NCI-H1694 treated with DMSO at 0.1 percent for 48 hours (cell line): ENCODE measurements at regions not wholly inside any gene's neighbourhood (a gene's known extent, or its start where the extent isn't known, plus 50 kb on each side); places are given as distances from the start of the nearest gene placed in this dataset.

Experiments used
- DNase-seq: peaks from one replicate; lab custom pipeline; 2025; lab: John Stamatoyannopoulos, UW

DNA sequence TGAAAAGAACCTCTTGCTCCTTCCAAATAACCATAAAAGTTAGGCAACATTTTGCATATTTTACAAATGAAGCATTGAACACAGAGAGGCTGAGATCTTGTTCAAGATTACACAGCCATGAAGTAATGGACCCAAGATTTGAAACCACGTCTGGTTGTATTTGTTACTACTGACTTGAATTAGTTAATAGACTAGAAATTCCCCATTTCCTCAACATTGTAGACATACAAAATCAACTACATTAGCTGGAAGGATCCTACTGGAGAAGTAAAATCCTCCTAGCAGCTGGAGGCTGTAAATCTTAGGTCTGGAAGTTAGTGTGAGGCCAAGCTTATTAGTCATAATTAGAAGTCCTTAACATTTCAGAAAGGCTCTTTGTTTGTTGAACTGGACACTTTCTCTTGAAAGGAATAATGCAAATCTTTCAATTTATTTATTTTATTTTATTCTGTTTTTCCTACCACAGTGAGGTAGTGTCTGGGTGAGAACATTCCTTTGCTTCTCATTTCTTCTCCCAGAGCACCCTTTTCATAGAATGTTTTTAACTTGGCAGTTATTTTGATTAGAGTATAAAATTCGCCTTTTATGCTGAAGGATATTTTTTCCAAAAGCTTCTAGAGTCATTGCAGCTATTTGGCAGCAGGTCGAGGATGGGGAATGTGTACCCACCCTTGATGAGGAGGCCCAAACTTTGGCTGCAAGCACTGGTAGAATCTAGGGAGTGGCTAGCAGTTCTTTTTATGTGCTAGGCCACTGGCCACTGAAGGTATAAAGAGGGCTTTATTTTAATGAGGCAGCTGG, 62.0 kb upstream of the CLNK start:
- DNase-seq, result no peak

- no peak for DNase-seq
Observed at GRCh38 chr4:10743357-10743756, 58.8 kb upstream of the CLNK start.

DNA sequence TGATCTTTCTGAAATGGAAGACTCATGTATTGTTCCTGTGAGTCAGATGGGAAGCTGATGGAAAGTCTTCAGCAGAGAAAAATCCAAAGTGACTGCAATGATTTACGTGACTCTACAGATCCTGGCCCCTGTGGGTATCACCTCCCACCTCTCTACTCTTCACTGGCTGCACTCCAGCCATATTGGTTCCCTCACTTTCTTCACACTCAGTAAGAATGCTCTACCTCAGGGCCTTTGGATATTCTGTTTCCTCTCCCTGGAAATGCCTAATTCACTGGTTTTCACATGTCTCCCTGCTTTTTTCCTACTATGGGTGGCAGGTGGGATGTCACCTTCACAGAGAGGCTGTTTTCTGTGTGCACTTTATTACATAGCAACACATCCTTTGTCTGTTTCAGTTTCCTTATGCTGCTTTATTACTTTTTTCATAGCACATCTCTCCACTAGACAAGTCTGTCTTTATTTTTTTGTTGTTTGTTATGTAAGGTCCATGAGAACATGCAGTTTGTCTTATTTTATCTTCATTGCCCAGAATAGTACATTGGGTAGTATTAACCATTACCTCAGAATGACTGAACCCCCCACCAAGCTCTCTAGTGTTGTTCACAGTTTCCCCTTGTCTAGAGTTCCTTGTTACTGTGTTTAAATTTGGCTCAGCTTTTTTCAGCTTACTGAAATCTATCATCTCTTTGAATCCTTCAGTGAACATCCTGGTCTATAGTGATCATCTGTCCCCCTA, 57.6 kb upstream of the CLNK start:
- no peak for DNase-seq

DNA sequence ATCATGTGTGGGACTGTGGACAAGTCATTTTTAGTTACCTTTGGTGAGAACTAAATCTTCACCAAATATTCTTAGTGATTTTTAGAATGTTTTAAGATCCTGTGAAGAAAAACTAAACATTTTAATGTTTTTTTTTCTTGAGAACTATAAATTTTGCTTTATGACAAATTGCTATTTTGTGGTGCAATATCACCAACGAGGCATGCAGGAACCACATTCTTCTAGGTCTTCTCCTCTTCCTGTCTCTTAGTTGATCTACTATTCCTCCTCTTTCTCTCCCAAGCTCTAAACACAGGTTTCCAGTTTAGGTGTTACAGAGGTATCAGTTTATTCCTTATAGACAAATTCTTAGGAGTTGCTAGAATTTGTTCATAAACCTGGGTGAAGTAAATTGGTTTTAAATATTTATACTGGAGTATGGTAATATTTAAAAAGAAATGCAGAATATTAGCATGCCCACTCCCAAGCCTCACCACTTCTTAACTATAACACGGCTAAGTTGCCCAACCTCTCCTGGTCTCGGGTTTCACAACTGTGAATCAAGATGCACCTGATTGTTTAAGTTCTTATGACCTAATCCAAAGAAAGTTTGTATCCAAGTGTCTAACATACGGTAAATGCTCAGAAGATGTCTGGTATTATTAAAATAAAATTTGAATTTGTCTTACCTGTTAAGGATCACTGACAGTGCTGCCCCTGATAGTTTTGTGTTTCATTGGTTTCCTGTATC, 56.5 kb upstream of the CLNK start:
- DNase-seq, result no peak

- no peak for DNase-seq
Observed at GRCh38 chr4:10740251-10740650, 55.7 kb upstream of the CLNK start.

DNA sequence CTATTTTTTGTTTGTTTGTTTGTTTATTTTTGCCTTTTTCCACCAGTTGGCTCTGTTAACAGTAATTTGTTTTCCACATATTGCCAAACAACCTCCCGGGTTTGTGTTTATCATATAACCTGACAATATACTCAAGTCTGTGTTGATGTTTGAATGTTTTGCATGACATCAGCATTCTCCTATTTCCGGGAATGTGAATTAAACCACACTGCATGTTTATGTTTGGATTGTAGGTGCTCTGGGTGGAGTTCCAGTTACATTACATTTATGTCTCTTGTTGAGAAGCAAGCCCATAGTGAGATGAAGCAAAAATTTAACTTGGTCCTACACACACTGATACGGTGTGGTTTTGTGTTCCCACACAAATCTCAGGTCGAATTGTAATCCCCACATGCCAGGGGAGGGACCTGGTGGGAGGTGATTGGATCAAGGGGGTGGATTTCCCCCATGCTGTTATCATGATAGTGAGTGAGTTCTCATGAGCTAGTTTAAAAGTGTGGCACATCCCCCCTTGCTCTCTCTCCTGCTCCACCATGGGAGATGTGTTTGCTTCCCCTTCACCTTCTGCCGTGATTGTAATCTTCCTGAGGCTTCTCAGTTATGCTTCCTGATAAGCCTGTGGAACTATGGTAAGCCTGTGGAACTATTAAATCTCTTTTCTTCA, 54.4 kb upstream of the CLNK start:
- DNase-seq, result no peak

DNA sequence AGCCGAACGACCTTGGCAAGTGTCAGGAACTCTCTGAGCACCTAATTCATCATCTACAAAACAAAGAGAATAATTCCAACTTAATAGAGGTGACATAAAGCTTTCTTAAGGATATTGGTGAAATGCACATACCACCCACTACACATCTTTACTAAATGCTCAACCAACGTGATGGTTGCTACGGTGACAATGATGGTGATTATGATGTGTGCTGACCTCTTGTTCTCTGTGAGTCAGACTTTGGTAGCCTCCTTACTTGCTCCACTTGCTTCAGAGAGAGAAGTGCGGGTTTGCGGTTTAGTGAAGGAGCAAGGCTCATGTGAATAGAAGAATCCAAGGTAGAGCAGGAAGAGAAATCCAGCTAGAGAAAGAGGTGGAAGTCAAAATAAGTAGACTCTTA, 52.8 kb upstream of the CLNK start:
- no peak for DNase-seq

DNA sequence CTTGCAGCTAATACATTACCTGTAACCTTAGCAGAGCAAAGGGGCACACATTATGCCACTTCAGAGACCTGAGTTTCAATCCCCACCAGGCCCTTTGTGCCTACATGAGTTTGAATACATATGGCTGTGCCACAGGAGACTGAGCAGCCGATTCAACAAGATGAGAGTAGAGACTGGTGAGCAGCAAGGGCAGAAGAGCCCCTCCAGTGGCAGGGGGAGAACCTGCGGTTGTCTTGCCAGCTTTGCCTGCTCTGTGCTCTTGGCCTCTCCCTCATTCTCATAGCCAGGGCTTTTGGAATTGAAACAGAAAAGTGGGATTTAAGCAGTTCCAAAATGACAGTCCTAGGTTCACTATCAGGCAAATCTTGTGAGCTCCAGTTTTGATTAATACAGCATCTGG, 52.3 kb upstream of the CLNK start:
- DNase-seq, result no peak

DNA sequence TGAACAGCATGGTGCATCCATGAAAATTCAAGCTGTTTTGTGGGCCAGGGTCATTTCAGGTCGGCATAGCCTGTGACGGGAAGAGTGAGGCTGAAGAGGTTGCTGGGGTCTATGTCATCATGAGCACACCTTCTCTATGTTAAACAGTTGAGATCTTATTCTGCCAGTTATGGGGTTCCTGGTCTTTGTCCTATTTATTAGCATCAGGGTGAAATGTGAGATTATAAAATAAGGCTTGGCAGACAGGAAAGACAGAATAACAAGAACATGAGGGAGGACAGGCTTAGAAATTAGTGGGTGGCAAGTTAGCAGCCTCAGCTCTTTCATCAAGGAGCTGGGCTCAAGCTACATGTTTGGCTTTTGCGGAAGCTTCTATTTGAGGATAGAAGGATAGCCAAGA, 51.7 kb upstream of the CLNK start:
- no peak for DNase-seq

DNA sequence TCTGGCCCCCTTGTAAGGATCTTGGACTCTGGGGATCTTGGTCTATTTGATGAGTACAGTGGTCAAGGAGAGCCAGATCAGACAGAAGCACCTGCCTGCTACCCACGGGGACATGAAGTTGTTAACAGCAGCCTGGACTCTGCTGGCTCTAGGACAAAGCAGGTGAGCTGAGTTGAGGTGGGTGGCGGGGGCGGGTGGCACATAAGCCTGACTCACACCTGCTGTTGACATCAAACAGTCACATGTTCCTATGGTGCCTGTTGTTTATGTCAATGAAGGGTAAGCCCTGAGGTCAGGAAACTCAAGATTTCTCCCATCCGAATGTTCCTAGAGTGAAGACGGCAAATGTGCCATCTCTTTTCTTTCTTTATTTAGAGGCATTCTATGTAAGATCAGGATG, 50.1 kb upstream of the CLNK start:
- no peak for DNase-seq
